ENCODE measurements at regions not wholly inside any gene's neighbourhood (a gene's known extent, or its start where the extent isn't known, plus 50 kb on each side); places are given as distances from the start of the nearest gene placed in this dataset.
"Not testable (repeated sequence)": the region's sequence is repeated elsewhere in the genome, so short reads cannot be mapped to it uniquely, and the experiment has no call there.

- DNase-seq: no peak
These were observed 663.9 kb upstream of the DEFB115 start for GRCh38 chr20:30593572-30593971.

- DNase-seq: no peak
These were observed 663.4 kb upstream of the DEFB115 start for GRCh38 chr20:30594112-30594511.

DNA sequence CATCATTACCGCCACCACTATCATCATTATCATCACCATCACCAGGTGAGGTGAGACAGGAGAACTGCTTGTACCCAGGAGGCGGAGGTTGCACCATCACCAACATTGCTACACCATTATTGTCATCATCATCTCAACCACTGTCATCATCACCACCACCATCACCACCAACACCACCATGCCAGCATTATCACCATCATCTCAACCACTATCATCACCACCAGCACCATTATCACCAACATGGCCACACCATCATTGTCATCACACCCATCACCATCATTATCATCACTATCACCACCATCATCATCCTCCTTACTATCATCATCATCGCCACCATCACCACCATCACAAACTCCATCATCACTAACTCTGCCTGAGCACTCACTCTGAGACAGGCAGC lies 661.8 kb upstream of the DEFB115 start:
- DNase-seq: no peak

- not testable (repeated sequence) for DNase-seq
These were observed 660.0 kb upstream of the DEFB115 start for GRCh38 chr20:30597429-30597828.

DNA sequence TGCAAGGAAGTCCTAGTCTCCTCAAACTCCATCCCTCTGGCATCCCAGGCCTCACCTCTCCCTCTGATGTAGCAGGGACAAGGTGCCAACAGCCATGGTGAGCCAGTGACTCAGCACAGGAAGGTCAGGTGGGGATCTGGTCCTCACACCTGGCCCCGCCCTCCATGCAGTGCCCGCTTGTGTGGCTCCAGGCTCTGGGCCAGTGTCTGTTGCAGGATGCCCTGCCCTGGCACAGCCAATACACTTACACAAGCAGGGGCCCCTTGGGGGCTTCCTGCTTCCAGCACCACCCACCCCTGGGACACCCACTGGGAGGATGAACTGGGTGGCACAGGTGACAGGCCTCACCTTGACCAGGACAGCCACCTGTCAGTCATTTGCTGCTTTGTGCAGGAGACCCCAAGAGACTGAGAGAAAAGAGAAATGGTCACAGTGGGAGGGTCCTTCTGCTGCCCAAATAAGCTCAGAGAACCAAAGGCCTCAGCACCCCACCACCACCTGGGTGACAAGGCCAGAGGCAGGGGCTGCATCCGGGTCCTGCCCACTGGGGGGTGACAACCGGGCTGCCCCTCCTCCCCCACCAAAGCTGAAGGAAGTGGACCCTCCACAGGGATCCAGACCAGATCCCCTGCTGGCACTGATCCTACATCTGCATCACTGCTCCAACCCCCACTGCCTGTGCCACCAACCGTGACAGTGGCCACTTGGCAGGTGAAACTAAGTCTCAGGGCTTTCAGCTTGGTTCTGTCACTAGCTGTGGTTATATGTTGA lies 658.8 kb upstream of the DEFB115 start:
- no peak for DNase-seq

- no peak for DNase-seq
These were observed 657.5 kb upstream of the DEFB115 start for GRCh38 chr20:30599990-30600389.

DNA sequence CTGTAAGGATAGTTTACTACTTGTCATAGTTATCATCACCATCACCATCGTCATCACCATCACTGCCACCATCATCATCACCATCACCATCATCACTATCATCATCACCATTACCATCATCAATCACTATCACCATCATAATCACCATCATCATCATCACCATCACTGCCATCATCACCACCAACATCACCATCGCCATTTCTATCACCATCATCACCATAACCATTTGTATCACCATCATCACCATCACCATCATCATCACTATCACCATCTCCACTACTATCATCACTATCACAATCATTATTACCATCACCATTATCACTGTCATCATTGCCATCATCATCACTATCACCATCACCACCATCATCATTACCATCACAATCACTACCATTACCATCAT lies 655.5 kb upstream of the DEFB115 start:
- DNase-seq: no peak

GRCh38 chr20:30602424-30602823 lies 655.0 kb upstream of the DEFB115 start:
- no peak for DNase-seq

- DNase-seq: no peak
These were observed 650.5 kb upstream of the DEFB115 start for GRCh38 chr20:30606990-30607389.

GRCh38 chr20:30610029-30610693 lies 647.3 kb upstream of the DEFB115 start:
- DNase-seq: no peak

DNA sequence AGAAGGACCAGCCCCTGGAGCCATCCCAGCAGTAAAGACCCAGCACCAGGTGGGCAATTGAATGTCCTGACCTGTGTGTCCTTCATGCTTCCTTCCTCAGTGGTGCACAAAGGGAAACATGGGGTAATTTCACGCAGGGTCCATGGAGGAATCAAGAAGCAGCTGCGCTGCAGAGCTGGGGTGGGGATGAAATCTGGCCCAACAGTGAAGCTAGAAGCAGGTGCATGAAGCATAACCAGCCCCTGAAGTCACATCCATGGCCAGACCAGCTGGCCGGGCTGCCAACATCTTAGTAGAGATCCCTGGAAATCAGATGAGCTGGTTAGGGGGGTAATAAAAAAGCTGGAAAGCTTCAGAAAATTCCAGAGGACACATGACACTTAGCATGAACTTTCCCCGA lies 646.7 kb upstream of the DEFB115 start:
- DNase-seq: no peak

DNA sequence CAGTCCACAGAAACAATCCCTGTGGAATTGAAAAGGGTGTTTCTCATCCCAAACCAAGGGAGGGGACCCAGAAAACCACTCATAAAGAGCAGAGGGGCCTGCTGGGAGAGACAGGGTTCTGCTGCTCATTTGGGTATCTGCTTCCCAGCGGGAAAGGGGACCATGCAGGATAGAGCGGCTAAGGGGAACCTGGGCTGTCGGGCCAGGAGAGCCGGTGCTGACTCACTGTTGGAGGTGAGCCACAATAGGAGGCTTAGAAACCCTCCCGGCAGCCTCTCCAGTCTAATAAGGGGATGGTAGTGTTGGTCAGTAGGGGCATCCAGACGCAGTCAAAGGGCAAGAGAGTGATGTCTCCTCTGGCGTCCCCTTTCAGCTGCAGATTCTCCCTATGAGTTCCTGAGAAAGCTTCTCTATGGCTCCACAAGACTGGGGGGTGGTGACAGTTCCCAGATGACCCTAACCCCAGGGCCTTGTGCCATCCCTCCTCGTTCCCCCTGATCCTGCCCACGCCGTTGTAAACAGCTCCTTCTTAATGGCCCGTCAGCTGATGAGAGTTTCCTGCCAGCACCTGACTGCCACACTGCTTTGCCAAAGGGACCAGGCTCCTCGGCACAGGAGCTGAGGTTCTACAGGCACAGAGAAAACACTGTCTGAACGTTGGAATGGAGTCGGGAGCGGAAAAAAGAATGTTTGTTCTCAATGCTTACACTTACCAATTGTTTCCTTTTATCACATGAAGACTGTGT lies 646.1 kb upstream of the DEFB115 start:
- DNase-seq: no peak

- no peak for DNase-seq
These were observed 645.1 kb upstream of the DEFB115 start for GRCh38 chr20:30612344-30612743.

DNA sequence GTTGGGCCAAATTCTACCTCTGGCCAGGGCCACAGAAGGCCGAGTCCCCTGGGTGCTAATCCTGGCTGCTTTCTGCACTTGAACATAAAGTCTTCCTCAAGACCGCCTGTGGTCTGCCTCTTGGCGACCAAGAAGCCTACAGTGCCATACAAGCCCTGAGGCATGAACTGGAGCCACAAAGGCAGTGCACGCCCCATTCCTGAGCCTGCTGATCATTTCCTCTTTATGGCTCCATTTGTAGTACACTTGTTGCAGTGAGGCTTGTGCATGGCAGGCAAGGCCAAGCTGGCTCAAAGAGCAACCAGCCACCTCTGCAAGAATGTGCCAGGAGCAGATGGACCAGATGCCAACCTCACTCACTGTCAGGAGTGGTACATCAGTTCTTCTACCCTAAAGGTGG lies 636.1 kb upstream of the DEFB115 start:
- not testable (repeated sequence) for DNase-seq

GRCh38 chr20:30624310-30624709 lies 633.2 kb upstream of the DEFB115 start:
- DNase-seq: not testable (repeated sequence)

- DNase-seq: not testable (repeated sequence)
These were observed 628.1 kb upstream of the DEFB115 start for GRCh38 chr20:30629376-30629775.

- no peak for DNase-seq
These were observed 626.7 kb upstream of the DEFB115 start for GRCh38 chr20:30630761-30631160.

DNA sequence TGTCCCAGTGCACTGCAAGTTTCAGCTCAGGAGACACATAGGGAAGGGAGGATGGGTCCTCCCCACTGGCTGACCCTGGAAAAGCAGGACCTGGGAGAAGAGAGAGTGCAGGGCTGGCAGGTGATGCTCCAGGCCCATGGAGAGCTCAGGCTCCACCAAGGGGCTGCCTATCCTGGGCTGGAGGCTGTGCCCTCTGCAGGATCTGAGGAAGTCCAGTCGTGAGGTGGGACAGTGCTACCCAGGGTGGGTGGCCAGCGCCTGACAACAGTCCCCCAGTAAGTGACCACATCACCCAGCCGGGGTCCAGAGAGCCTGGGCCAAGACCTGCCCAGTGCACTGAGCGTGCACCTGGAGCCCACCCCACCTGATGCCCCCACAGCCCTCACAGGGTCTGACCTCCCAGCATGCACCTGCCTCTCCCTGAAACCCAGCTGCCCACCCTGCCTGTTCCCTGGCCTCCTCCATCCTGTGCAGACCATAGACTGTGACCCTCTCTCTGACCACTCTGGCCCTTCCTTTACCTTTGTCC lies 626.1 kb upstream of the DEFB115 start:
- not testable (repeated sequence) for DNase-seq

DNA sequence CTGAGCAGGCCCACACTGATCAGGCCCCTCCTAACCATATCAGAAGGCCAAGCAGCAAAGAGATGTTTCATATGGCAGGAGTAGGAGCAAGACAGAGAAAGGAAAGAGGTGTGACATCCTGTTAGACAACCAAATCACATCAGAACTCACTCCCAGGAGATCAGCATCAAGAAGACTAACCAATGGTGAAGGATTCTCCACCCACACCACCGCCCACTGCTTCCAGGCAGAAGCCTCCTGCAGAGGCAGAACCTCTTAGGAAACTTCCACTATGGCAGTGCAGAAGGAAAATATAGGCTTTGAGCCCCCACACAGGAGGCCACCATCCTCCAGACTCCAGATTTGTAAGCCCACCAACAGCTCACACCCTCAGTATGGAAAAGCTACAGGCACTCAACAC lies 624.7 kb upstream of the DEFB115 start:
- not testable (repeated sequence) for DNase-seq

GRCh38 chr20:30641522-30641921 lies 615.9 kb upstream of the DEFB115 start:
- not testable (repeated sequence) for DNase-seq

GRCh38 chr20:30660982-30661381 lies 596.5 kb upstream of the DEFB115 start:
- not testable (repeated sequence) for DNase-seq

- DNase-seq: not testable (repeated sequence)
These were observed 589.0 kb upstream of the DEFB115 start for GRCh38 chr20:30668418-30668817.

DNA sequence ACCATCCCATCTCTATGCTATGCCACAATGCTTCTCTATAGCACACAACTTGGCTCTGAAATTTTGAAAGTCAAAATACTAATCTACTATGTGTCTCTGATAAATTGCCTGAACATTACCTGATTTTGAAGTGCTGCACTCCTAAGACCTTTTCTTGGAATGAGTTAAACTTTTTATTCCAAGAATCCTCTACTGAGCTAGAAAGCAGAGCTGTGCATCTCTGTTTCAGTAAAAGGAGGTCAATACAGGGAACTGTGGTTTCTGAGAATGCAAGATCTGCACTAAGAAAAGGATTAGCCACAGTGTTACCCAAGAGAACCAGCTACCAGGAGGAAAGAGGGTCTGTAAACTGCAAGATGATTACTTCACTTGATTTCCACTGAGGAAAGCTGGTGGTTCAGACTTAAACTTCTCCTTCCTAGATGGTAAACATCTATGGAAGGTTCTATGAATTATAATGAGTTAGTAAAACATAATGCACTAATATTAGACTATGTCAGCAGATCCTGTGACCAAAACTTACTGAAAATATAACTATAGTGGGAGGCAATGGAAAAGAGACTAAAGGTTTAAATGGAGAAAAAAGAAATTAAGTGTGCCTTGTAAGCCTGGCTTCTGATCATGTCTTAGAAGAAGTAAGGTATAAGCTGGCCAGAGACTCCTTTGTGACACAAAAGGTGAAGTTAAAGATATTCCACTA lies 588.0 kb upstream of the DEFB115 start:
- DNase-seq: not testable (repeated sequence)

Measured in NCI-H526 treated with DMSO at 0.1 percent for 48 hours (cell line).